HL-60 (cell line): ENCODE measurements at regions not wholly inside any gene's neighbourhood (a gene's known extent, or its start where the extent isn't known, plus 50 kb on each side); places are given as distances from the start of the nearest gene placed in this dataset.
"Not testable (repeated sequence)": the region's sequence is repeated elsewhere in the genome, so short reads cannot be mapped to it uniquely, and the experiment has no call there.

Source experiments
- DNase-seq, 2 experiments: peaks; one replicate each; pipeline ENCODE4 v3.0.0-alpha.2; 2010 to 2020; ENCODE audit warnings: low read depth in 1 of 2, low spot score in 1 of 2
- H3K27ac ChIP-seq: fragments of 250-450 bp; sonication (Bioruptor Pico); replicated peaks from 2 replicates; pipeline ENCODE4 v1.5.1; 2020; ENCODE audit warnings: mild to moderate bottlenecking, moderate library complexity
- H3K27me3 ChIP-seq: fragments of 250-450 bp; sonication (Bioruptor Pico); 2 replicates; pipeline ENCODE4 v1.5.1; 2021; ENCODE audit warnings: mild to moderate bottlenecking, moderate library complexity; ENCODE audit not compliant: insufficient read depth, poor library complexity, severe bottlenecking
- H3K4me3 ChIP-seq: replicated peaks from 2 replicates; pipeline ENCODE4 v1.5.1; 2011; ENCODE audit warnings: mild to moderate bottlenecking, control low read depth, low read length; ENCODE audit not compliant: insufficient read depth
- GABPA ChIP-seq: IDR thresholded peaks from 2 replicates; pipeline ENCODE4 v1.6.1; 2012; ENCODE audit warnings: low read depth
- POLR2AphosphoS5 ChIP-seq: IDR thresholded peaks from 2 replicates; pipeline ENCODE4 v1.6.1; 2012; ENCODE audit warnings: low read depth
- SPI1 ChIP-seq: IDR thresholded peaks from 2 replicates; pipeline ENCODE4 v1.6.1; 2012; ENCODE audit warnings: low read depth, mild to moderate bottlenecking, borderline replicate concordance
- TF ChIP-seq, protein P1 (sequence below): IDR thresholded peaks from one replicate; pipeline ENCODE4 v1.5.1; 2011; ENCODE audit warnings: low read length, control low read depth, inconsistent platforms; ENCODE audit not compliant: insufficient read depth
- TF ChIP-seq, protein P2 (sequence below): IDR thresholded peaks from 2 replicates; pipeline ENCODE4 v1.6.1; 2012; ENCODE audit warnings: low read depth; ENCODE audit not compliant: insufficient replicate concordance

GRCh38 chr2:76149846-76150245 is 439.1 kb upstream of the GCFC2 start:
- TF ChIP-seq, protein P1, sequence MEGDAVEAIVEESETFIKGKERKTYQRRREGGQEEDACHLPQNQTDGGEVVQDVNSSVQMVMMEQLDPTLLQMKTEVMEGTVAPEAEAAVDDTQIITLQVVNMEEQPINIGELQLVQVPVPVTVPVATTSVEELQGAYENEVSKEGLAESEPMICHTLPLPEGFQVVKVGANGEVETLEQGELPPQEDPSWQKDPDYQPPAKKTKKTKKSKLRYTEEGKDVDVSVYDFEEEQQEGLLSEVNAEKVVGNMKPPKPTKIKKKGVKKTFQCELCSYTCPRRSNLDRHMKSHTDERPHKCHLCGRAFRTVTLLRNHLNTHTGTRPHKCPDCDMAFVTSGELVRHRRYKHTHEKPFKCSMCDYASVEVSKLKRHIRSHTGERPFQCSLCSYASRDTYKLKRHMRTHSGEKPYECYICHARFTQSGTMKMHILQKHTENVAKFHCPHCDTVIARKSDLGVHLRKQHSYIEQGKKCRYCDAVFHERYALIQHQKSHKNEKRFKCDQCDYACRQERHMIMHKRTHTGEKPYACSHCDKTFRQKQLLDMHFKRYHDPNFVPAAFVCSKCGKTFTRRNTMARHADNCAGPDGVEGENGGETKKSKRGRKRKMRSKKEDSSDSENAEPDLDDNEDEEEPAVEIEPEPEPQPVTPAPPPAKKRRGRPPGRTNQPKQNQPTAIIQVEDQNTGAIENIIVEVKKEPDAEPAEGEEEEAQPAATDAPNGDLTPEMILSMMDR: no peak
- no peak for TF ChIP-seq GABPA
- TF ChIP-seq SPI1: no peak
- TF ChIP-seq, protein P2, sequence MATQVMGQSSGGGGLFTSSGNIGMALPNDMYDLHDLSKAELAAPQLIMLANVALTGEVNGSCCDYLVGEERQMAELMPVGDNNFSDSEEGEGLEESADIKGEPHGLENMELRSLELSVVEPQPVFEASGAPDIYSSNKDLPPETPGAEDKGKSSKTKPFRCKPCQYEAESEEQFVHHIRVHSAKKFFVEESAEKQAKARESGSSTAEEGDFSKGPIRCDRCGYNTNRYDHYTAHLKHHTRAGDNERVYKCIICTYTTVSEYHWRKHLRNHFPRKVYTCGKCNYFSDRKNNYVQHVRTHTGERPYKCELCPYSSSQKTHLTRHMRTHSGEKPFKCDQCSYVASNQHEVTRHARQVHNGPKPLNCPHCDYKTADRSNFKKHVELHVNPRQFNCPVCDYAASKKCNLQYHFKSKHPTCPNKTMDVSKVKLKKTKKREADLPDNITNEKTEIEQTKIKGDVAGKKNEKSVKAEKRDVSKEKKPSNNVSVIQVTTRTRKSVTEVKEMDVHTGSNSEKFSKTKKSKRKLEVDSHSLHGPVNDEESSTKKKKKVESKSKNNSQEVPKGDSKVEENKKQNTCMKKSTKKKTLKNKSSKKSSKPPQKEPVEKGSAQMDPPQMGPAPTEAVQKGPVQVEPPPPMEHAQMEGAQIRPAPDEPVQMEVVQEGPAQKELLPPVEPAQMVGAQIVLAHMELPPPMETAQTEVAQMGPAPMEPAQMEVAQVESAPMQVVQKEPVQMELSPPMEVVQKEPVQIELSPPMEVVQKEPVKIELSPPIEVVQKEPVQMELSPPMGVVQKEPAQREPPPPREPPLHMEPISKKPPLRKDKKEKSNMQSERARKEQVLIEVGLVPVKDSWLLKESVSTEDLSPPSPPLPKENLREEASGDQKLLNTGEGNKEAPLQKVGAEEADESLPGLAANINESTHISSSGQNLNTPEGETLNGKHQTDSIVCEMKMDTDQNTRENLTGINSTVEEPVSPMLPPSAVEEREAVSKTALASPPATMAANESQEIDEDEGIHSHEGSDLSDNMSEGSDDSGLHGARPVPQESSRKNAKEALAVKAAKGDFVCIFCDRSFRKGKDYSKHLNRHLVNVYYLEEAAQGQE: no peak
- no peak for TF ChIP-seq POLR2AphosphoS5
- DNase-seq: no peak
- no peaks in the 10 kb centered on the region for H3K27me3 ChIP-seq
- H3K27ac ChIP-seq: no peak overlapping the region
- H3K4me3 ChIP-seq: no peak overlapping the region

- not testable (repeated sequence) for H3K27ac ChIP-seq, H3K27me3 ChIP-seq, H3K4me3 ChIP-seq, DNase-seq
Measured at GRCh38 chr2:76139303-76139702, 428.6 kb upstream of the GCFC2 start.

DNA sequence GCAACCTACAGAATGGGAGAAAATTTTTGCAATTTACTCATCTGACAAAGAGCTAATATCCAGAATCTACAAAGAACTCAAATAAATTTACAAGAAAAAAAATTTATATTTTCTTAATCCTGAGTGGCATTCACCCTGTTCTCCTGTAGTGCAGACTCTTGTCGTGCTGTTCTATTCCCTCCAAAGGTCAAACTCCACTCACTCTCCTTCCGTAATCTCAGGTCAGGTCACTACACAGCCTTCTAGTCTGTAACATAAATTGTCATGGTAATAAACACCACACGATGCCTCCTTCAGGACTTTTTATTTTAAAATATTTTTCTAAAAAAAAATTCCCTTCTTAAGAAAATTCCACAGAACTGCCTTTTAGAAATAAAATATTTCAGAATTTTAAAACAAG is 417.9 kb upstream of the GCFC2 start:
- H3K27ac ChIP-seq: no peak overlapping the region
- H3K27me3 ChIP-seq: no peaks in the 10 kb centered on the region
- TF ChIP-seq SPI1 (no peak), GABPA (no peak), POLR2AphosphoS5 (no peak)
- TF ChIP-seq, protein P2: no peak
- TF ChIP-seq, protein P1: no peak

GRCh38 chr2:76120176-76120575 is 409.5 kb upstream of the GCFC2 start:
- H3K4me3 ChIP-seq: no peak overlapping the region
- no peak for DNase-seq
- H3K27me3 ChIP-seq: no peaks in the 10 kb centered on the region
- H3K27ac ChIP-seq: no peak overlapping the region
- TF ChIP-seq, protein P1: no peak
- TF ChIP-seq, protein P2: no peak
- no peak for TF ChIP-seq SPI1
- TF ChIP-seq POLR2AphosphoS5: no peak
- no peak for TF ChIP-seq GABPA

More for the DNA sequence above, 417.9 kb upstream of the GCFC2 start:
- no peak for DNase-seq
- no peak overlapping the region for H3K4me3 ChIP-seq
